G401 (cell line): ENCODE measurements at regions not wholly inside any gene's neighbourhood (a gene's known extent, or its start where the extent isn't known, plus 50 kb on each side); places are given as distances from the start of the nearest gene placed in this dataset.

Experiments
- DNase-seq: peaks from one replicate; pipeline ENCODE4 v3.0.0-alpha.2; 2015; ENCODE audit warnings: low spot score
- in situ Hi-C: cut with HindIII; loops from 2 replicates; pipeline ENCODE4 v1.10.0; 2016; ENCODE audit warnings: low sequenced_read_pairs, mixed read lengths

DNA sequence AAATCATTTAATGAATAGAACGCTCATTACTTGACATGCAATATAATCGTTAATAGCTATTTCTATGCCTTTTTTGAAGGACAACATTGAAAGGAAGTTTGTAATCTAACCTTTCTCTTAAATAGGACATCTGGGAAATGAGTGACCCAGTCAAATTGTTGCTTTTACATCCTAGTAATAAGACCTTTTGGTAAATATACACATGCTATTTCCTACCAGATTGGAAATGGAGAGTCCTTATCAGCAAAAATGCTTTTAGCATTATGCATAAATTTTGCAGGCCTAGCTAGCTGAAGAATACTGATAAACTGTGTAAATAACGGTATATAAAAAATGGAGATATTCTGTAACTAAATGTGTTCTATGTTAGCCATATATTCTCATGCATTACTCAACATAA lies 567.3 kb upstream of the DSEL start:
- DNase-seq: no peak
- in situ Hi-C loops: no loop called here

DNA sequence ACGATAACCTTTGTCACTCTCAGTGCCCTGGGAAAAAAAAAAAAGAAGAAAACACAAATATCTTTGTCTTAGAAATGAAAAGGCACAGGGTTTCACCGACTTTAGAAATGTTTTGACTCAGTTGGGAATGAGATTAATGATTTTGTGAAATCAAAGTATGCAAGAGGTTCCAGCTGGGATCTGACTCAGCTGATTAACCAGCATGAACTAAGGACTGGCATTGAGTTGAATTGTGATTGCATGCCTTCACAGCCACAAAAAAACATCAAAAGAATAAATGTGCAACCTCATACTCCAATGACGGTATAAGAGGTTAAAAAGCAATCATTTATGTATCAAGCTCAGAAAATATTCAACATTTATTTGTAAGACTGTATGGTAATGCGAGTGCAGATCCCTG lies 566.6 kb upstream of the DSEL start:
- peak; percentile 9 for DNase-seq
- in situ Hi-C loops: no loop called here

DNA sequence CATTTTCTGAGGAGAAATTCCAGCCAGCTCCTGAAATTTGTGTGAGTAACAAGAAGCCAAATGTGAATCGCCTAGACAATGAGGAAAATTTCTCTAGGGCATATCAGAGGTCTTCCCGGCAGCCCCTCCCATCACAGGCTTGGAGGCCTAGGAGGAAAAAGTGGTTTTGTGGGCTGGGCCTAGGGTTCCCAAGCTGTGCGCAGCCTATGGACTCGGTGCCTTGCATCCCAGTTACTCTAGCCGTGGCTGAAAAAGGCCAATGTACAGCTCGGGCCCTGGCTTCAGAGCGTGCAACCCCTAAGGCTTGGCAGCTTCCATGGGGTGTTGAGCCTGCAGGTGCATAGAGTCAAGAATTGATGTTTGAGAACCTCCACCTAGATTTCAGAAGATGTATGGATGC lies 556.2 kb upstream of the DSEL start:
- in situ Hi-C loops: no loop called here
- DNase-seq: no peak

DNA sequence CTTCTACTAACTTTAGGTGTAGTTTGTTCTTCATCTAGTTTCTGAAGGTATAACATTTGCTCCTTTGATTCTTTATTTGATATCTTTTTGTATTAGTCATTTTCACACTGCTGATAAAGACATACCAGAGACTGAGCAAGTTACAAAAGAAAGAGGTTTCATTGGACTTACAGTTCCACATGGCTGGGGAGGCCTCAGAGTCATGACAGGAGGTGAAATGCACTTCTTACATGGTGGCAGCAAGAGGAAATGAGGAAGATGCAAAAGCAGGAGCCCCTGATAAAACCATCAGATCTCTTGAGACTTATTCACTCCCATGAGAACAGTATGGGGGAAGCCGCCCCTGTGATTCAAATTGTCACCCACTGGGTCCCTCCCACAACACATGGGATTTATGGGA lies 544.4 kb upstream of the DSEL start:
- in situ Hi-C loops: no loop called here
- no peak for DNase-seq

DNA sequence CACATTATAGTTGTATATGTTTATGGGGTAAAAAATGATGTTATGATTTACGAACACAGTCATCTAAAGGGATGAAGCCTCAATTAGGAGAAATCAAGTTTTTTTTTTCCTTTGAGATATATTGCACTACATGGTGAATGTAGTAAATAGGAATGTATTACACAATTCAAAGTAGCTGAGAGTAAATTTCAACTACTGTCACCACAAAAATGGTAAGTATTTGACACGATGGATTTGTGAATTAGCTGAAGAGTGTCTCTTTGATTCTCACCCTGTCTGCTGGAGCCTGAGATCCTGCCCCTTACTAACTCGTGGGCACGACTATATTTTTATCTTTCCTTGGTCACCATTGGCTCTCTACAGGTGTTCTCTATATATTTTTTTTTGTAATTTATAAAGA lies 540.4 kb upstream of the DSEL start:
- no peak for DNase-seq
- in situ Hi-C loops: no loop called here

DNA sequence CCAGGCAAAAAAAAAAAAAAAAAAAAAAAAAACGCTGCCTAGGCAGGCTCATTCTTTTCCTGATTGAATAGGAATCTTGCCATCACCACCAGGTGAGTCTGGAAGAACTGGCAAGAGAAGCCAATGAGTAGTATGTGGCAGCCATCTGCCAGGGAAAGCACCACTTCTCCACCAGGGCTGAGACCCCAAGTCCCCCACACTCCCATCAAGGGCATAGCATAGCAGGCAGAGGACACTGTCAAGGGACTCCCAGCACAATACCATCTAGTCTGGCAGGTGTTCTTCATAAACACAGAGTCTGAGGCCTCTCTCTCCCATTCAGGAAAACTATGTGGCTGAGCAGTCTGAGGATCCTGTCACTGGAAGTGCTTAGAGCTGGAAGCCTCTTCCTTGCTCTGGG lies 538.1 kb upstream of the DSEL start:
- DNase-seq: peak; percentile 47
- in situ Hi-C loops: no loop called here

DNA sequence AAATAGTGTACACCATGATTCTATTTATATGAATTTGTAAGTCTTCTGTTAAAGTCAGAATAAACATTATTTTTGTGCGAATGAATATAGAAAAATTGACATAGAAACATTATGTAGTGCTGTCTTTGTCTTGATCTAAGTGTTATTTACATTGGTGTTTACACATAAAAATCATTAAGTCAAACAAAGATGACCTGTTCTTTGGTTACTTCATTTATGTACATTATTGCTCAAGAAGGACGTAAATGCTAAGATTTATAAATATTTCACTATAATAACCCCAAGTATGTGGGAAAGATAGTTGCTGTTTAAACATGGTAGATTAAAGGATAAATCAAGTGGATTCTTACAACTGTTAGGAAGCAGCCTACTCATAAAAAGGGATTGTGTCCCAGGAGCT lies 536.8 kb upstream of the DSEL start:
- DNase-seq: no peak
- in situ Hi-C loops: no loop called here

DNA sequence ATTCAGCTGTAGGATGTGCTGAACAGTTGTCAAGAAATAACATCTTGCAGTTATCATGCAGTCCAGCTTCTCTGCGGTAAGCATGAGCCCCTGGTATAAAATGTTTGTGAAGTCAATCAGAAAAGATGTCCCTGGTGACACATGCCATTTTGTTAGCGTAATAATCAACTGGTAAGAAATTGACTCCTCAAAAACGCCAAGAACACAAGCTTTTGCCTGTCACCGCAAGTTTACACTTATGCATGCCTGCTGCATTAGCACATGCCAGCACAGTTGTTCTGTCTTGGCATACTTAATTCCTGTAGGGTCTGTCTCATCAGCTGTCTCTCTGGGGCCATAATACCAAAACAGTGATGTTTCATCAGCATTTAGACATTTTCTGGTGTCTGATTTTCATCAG lies 524.8 kb upstream of the DSEL start:
- DNase-seq: no peak
- in situ Hi-C loops: no loop called here

DNA sequence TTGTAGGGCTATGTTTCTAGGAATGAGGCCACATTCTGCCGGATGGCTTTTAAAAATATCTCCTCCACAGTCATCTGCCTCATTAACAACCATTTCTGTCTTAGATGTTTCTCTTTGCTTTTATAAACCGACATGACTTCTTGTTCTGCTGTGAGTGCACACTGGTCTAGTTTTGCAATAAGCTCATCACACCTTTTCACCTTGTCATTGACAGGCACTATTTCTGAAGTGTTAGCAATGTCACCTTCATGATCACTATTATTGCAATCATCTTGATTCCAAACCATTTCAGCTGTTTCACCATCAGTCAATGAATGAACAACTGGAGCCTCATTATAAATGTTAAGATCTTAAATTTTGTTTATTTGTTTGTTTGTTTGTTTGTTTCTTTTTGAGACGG lies 523.7 kb upstream of the DSEL start:
- no peak for DNase-seq
- in situ Hi-C loops: no loop called here

DNA sequence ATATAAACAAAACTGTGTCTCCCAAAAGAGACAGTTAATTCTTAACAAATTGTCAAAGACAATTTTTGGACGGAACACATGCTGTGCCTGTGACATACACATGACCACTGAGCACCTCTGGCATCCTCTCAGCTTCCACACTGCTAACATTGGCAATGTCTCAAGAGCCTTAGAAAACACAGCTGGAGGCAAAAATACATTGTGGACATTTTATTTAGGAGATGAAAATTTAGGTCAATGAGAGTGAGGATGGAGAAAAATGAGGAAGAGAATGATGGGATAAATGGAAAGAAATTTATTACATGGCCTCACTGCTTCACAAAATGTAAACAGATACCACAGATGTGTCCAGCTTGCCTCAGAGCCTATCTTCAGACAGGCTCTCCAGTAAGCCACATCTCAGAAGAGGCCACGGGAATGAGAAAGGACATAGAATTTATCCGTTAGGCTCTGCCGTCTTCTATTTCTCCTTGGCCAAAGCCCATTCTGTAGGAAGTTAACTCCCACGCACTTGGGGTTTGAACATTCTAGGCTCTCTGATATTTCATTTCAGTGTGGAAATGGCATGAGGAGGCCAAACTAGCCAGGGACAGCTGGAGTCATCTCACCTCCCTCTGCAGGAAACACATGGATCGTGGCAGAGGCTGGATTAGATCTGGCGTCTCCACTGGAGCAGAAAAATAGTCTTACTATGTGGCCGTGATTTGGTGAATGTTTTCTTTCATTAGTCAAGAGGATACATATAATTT lies 519.4 kb upstream of the DSEL start:
- DNase-seq: no peak
- in situ Hi-C loops: no loop called here

DNA sequence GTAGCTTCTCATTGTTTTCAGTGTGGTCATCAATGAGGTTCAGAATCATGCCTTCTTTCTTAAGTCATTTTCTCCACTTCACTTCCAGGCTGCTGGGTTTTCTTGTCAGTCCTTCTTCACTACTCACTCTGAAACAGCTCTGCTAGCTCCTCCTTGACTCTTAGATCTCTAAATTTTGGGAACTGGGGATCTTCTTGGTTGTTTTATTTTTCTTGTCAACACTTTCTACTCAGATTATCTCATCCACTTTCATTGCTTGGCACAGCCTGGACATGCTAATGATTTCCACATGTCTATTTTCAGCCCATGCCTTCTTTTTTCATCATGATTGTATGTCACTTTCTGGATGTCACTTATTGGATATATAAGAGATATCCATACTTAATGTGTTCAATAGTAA lies 517.8 kb upstream of the DSEL start:
- in situ Hi-C loops: no loop called here
- DNase-seq: no peak

DNA sequence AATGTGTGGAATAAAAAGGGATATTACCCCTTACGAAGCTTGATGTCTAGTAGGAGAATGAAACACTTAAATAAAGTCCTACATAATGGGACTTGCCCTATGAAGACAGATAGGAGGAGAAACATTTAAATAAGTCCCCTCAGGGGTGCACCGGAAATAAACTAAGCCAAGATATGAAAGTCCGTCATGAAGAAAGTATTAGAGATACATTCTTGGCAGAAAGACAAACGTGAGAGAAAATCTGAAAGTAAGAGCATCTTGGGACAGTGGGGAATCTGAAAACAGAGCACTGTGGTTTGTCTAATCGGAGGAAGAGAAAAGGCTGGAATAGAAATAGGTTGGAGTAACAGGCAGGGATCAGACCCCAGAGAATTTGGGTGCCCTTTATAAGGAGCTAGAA lies 516.9 kb upstream of the DSEL start:
- DNase-seq: no peak
- in situ Hi-C loops: no loop called here

DNA sequence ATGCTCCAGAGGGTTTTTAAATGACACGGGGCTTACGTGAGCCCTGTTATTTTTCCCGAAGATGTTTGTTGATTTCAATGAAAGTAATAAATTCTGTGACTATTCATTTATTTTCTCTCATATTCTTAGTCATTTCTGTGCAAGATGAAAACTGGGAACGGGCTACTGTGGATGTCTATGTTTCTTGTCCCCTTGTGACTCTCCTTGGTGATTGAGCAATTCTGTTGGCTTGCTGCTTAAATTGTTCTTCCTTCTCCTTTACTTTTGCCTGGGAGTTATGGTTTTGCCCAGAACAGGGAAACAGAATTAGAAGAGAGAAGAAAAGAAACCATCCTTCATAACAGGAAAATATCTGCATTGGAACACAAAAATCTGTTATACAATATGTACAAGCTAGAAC lies 508.2 kb upstream of the DSEL start:
- in situ Hi-C loops: no loop called here
- DNase-seq: no peak

DNA sequence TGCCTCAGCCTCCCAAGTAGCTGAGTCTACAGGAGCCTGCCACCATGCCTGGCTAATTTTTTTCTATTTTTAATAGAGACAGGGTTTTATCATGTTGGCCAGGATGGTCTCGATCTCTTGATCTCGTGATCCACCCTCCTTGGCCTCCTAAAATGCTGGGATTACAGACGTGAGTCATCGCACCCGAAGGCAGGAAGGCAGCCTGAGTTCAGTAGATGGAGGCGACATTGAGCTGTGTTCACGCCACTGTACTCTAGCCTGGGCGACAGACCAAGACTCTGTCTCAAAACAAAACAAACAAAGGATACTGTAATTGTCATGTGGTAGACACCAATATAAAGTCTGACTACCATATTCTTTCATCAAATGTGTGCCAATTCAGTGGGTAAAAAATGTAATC lies 500.9 kb upstream of the DSEL start:
- DNase-seq: no peak
- in situ Hi-C loops: no loop called here

DNA sequence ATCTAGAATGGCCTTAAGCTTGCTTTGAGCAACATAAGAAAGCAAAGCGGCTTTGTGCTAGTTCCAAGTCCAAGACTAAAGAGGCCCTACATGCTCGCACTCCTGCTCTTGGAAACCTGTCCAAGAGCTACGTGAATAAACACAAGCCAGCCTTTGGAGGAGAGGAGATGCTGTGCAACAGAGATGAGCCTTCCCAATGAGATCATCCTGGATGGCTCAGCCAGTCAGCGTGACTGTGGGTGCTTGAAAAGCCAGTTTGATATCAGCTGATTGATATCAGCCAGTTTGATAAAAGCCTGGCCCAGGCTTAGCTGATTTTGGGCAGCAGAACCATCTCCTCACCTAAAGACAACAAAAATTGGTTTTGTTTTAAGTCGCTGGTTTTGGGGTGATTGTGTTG lies 481.0 kb upstream of the DSEL start:
- DNase-seq: no peak
- in situ Hi-C loops: no loop called here

DNA sequence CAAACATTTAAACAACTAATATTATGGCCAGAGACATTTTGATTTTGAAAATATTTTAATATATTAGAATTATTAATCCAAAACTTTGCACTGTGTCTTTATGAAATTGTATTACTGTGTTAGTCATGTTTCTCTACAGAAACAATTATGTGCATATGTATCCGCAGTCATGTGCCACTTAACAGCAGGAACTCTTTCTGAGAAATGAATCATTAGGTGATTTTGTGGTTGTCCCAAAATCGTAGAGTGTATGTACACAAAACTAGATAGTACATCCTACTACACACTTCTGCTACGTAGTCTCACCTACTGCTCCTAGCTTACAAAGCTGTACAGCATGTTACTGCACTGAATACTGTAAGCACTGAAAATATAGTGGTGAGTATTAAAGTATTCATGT lies 479.2 kb upstream of the DSEL start:
- in situ Hi-C loops: no loop called here
- no peak for DNase-seq

DNA sequence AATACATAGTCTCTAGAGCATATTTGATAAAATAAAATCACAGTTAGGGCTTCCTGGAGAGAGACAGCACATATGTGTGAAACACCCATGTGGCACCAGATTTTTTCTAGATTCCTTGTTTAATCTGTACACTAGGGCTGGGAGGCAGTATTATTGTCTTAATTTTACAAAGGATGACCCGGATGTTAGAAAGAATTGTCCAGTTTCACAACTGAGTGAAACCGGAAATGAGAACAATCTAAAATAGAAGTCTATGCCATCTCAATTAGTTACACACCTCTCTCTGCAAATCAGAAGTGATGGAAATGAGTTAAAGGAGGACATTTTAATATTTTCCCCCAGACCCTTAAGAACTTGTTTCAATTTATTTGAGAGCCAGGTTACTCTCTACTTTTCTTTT lies 463.7 kb upstream of the DSEL start:
- DNase-seq: no peak

DNA sequence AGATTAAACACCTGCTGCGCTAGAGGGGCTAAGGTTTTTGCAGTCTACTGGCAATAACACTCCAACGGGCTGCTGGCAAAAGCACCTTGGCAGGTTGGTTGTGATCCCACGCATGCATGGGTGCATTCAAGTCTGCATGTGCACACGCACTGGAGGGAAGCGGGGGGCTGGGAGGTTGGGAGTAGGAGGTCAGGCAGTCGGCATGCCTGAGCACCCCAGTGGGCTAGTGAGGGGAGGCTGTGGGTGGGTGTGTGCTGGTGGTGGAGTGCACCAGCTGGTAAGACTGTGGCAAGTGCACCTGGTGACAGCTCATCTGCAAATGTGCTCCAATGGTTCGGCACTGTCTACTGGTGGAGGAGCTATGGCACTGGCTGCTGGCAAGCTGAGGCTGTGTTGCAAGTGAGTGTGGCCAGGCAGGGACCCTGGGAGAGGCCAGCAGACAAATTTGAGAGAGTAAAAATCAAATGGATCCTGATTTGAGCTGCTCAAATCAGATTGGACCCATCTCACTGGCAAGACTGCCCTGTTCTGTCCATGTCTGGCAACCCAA lies 460.6 kb upstream of the DSEL start:
- in situ Hi-C loops: no loop called here
- DNase-seq: no peak

More for the DNA sequence above, 463.7 kb upstream of the DSEL start:
- in situ Hi-C loops: no loop called here

DNA sequence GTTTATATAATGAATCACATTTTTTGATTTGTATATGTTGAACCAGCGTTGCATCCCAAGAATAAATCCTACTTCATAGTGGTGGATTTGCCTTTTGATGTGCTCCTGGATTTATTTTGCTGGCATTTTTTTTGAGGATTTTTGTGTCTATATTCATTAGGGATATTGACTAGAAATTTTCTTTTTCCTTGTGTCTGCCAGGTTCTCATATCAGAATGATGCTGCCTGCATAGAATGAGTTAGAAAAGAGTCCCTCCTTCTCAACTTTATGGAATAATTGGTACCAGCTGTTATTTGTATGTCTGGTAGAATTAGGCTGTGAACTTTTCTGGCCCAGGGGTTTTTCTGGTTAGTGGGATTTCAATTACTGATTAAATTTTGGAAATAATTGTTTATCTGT lies 457.4 kb upstream of the DSEL start:
- in situ Hi-C loops: no loop called here
- no peak for DNase-seq

DNA sequence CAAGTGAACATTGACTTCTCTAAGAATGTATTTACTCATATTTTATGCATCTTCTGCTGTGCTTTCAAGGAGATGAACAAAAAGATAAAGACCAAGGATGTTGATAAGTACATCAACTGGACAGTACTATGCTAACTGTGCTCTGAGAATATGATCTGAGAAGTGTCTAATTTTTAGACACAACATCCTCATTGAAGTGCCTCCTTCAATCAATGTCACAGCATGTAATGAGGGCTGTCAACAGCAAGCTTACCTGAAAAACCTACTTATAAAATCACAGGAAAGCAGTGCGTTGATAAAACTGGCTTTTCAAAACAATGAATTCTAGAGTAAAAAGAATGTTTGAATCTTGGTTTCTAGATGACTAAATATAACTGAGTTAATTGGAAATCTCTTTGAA lies 452.9 kb upstream of the DSEL start:
- no peak for DNase-seq
- in situ Hi-C loops: no loop called here

DNA sequence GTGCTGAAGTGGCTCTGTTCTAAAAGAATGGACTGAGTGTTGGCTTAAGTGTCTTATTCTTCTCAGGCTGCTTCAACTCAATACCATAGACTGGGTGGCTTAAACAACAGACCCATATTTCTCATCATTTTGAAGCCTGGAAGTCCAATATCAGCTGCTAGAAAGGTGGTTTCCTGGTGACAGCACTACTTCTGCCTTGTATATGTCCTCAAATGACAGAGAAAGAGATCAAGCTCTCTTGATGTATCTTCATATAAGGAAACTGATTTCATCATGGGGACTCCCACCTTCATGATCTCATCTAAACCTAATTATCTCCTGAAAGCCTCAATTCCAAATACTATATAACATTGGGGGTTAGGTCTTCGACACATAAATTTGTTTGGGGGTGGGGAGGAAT lies 449.7 kb upstream of the DSEL start:
- in situ Hi-C loops: no loop called here
- DNase-seq: no peak

DNA sequence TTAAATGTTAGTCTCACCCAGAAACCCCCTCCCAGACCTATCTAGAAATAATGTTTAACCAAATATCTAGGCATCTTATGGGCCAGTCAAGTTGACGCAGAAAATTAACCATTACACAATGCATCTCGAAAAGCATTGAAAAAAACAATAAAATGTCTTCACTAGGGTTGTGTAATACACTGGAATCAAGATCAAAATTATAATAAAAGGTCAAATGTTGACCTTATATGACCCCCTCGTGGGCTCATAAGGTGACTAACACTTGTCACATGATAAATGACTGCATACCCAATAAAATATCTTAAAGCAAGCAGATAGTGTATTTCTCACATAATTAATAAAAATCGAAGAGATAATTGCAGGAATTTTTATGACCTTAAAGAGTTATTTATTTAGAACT lies 447.9 kb upstream of the DSEL start:
- no peak for DNase-seq
- in situ Hi-C loops: no loop called here
